NB4 (cell line): ENCODE measurements at regions not wholly inside any gene's neighbourhood (a gene's known extent, or its start where the extent isn't known, plus 50 kb on each side); places are given as distances from the start of the nearest gene placed in this dataset.
"Not testable (repeated sequence)": the region's sequence is repeated elsewhere in the genome, so short reads cannot be mapped to it uniquely, and the experiment has no call there.

Experiments used
- DNase-seq: peaks from one replicate; pipeline ENCODE4 v3.0.0; 2010; ENCODE audit warnings: low read depth
- H3K4me3 ChIP-seq: one replicate; pipeline ENCODE4 v1.5.1; 2011; ENCODE audit warnings: mild to moderate bottlenecking, low read depth, low read length, moderate library complexity
- MYC ChIP-seq: IDR thresholded peaks from 2 replicates; pipeline ENCODE4 v1.6.1; 2011; ENCODE audit warnings: low read depth, low read length
- POLR2A ChIP-seq: IDR thresholded peaks from 2 replicates; pipeline ENCODE4 v1.6.1; 2011; ENCODE audit warnings: mild to moderate bottlenecking; ENCODE audit not compliant: insufficient read length; ENCODE audit errors: extremely low read depth
- TF ChIP-seq, protein P1 (sequence below): IDR thresholded peaks from 2 replicates; pipeline ENCODE4 v1.6.1; 2011; ENCODE audit warnings: low read depth, low read length
- TF ChIP-seq, protein P2 (sequence below): IDR thresholded peaks from one replicate; pipeline ENCODE4 v1.5.1; 2012; ENCODE audit warnings: low read depth, low read length

DNA sequence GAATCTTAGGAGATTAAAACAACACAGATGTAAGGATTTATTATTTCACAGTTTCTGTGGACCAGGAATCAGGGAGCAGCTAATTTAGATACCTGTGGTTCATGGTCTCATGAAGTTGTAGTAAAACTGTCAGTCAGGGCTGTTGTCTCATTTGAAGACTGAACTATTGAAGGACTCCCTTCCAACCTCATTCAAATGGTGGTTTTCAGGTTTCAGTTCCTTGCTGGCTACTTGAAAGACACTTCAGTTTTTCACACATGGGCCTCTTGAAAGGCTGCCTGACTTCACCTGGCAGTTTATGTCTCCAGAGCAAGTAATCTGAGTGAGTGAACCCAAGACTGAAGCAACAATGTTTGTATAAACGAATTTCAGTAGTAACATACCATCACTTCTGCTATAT is 915.9 kb downstream of the PLA2G4A start:
- H3K4me3 ChIP-seq = no peak overlapping the region
- no peak for DNase-seq
- TF ChIP-seq, protein P1, sequence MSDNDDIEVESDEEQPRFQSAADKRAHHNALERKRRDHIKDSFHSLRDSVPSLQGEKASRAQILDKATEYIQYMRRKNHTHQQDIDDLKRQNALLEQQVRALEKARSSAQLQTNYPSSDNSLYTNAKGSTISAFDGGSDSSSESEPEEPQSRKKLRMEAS = no peak
- TF ChIP-seq MYC (no peak), POLR2A (no peak)
- TF ChIP-seq, protein P2, sequence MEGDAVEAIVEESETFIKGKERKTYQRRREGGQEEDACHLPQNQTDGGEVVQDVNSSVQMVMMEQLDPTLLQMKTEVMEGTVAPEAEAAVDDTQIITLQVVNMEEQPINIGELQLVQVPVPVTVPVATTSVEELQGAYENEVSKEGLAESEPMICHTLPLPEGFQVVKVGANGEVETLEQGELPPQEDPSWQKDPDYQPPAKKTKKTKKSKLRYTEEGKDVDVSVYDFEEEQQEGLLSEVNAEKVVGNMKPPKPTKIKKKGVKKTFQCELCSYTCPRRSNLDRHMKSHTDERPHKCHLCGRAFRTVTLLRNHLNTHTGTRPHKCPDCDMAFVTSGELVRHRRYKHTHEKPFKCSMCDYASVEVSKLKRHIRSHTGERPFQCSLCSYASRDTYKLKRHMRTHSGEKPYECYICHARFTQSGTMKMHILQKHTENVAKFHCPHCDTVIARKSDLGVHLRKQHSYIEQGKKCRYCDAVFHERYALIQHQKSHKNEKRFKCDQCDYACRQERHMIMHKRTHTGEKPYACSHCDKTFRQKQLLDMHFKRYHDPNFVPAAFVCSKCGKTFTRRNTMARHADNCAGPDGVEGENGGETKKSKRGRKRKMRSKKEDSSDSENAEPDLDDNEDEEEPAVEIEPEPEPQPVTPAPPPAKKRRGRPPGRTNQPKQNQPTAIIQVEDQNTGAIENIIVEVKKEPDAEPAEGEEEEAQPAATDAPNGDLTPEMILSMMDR = no peak

DNA sequence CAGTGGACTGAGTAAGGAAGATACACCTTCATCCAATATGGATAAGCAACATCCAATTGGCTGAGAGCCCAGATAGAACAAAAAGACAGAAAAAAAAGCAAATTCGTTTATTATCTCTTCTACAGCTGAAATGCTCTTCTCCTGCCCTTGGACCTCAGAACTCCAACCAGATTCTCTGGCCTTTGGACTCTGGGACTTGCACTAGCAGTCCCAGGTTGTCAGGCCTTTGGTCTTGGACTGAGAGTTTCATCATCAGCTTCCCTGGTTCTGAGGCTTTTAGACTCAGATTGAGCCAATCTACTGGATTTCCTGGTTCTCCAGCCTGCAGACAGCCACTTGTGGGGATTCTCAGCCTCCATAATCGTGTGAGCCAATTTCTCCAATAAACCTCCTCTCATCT is 926.8 kb downstream of the PLA2G4A start:
- no peak overlapping the region for H3K4me3 ChIP-seq
- DNase-seq = no peak
- TF ChIP-seq MYC (no peak), POLR2A (no peak)
- TF ChIP-seq, protein P1 = no peak
- TF ChIP-seq, protein P2 = no peak

DNA sequence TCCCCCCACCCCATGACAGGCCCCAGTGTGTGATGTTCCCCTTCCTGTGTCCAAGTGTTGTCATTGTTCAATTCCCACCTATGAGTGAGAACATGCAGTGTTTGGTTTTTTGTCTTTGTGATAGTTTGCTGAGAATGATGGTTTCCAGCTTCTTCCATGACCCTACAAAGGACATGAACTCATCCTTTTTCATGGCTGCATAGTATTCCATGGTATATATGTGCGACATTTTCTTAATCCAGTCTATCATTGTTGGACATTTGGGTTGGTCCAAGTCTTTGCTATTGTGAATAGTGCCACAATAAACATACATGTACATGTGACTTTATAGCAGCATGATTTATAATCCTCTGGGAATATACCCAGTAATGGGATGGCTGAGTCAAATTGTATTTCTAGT is 927.9 kb downstream of the PLA2G4A start:
- not testable (repeated sequence) for H3K4me3 ChIP-seq, DNase-seq

DNA sequence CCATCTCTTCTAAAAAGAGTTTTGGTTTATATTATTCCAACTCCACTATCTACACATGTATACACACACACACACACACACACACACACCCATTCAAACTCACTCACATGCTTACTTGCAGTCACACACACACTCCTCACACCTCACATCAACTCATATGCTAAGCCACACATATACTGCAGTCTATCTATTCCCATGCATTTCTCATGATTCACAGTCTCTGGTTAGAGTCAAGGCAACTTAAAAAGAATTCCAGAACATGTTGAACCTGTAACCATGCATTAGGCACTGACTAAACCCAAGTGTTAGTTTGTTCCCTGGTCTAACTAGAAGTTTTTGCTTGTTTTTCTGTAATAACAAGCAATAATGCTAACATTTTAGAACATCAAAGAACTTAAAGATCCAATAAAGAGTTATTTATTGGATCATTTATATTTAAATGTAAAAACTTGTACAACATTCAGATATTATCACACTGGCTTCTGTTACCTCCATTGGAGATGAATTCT is 931.1 kb downstream of the PLA2G4A start:
- no peak for DNase-seq
- no peak overlapping the region for H3K4me3 ChIP-seq
- TF ChIP-seq, protein P2 = no peak
- TF ChIP-seq POLR2A (no peak), MYC (no peak)
- TF ChIP-seq, protein P1 = no peak

DNA sequence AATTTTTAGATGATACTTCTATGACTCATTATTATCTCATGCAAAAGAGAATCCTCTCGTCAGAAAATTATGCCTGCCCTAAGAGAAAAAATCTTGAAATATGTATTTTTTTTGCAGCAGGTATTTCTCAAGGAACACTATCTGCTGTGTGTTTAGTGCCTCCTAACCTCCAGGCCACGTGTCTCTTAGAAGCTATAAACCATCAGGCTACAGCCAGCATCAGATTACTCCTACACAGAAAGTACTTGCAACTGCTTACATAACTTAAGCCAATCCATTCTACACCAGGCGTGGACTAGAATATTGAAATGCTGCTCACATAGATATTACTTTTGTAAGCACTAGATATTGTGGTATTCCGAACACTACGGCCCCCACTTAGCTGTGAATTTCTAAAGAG is 933.4 kb downstream of the PLA2G4A start:
- no peak for DNase-seq
- TF ChIP-seq, protein P2 = no peak
- TF ChIP-seq POLR2A = no peak
- no peak for TF ChIP-seq MYC
- TF ChIP-seq, protein P1 = 0 out of 2 replicates have a peak, but pooled peaks have one; percentile 56
- no peak overlapping the region for H3K4me3 ChIP-seq

DNA sequence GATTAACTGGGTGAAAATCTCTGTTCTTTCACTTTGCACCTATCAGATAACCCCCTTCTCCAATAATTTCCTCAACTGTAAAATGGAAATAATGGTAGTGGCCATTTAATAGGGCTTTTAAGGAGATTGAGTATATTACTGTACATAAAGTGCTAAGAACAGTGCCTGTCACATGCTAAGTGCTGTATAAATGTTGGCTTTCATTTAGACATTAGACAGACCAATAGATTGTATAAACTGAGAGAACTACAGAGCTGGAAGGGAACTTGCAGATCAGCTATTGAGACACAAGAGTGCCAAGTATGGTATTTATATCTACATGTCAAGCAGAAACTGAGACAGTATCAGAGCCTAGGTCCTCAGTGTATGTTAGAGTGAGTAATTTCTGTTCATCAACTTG is 934.7 kb downstream of the PLA2G4A start:
- DNase-seq = no peak
- TF ChIP-seq MYC (no peak), POLR2A (no peak)
- TF ChIP-seq, protein P2 = no peak
- TF ChIP-seq, protein P1 = no peak
- H3K4me3 ChIP-seq = no peak overlapping the region
